ENCODE measurements at regions not wholly inside any gene's neighbourhood (a gene's known extent, or its start where the extent isn't known, plus 50 kb on each side); places are given as distances from the start of the nearest gene placed in this dataset.
"Not testable (repeated sequence)": the region's sequence is repeated elsewhere in the genome, so short reads cannot be mapped to it uniquely, and the experiment has no call there.

DNA sequence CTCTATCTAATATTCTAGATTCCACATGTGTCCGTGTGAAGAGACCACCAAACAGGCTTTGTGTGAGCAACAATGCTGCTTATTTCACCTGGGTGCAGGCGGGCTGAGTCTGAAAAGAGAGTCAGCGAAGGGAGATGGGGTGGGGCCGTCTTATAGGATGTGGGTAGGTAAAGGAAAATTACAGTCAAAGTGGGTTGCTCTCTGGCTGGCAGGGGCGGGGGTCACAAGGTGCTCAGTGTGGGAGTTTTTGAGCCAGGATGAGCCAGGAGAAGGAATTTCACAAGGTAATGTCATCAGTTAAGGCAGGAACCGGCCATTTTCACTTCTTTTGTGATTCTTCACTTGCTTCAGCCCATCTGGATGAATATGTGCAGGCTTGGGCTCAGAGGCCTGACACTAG, 779.3 kb downstream of the RNF144A start:
- WGBS (ENCODE audit: insufficient coverage, insufficient read length), result no CpG with 5 or more reads among the region's 6 CpGs
- not testable (repeated sequence) for H3K4me1 ChIP-seq (ENCODE audit: control insufficient read depth, insufficient read depth, low read length); H3K9me3 ChIP-seq (ENCODE audit: control insufficient read depth, insufficient read depth, low read length); DNase-seq (ENCODE audit: low read depth, low spot score); H3K27ac ChIP-seq (ENCODE audit: low read length); H3K27me3 ChIP-seq (ENCODE audit: control insufficient read depth, insufficient read depth, low read length); H3K36me3 ChIP-seq (ENCODE audit: control insufficient read depth, insufficient read depth, low read length); H3K4me3 ChIP-seq (ENCODE audit: low read length)

DNA sequence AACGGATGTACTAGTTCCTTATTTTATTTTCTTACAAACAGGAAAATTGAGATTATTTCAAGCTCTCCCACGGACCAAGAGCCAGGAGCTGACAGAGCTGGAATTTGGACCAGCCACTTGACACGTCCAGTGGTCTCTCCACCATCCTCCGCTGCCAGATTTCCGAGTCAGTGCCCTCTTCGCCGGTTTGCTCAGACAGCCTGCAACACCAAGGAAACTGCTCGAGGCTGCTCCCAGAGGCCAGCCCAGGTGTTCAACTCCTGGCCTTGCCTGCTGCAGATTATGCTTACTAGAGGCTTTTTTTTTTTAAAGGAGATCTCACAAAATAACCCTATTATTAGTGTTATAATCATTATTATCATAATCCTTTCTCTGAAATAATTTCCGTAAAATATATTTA, 779.8 kb downstream of the RNF144A start:
- no peaks in the 10 kb centered on the region; the same call in 1 of the 2 replicates for H3K27me3 ChIP-seq (ENCODE audit: control insufficient read depth, insufficient read depth, low read length)
- no peaks in the 10 kb centered on the region for H3K4me1 ChIP-seq (ENCODE audit: control insufficient read depth, insufficient read depth, low read length)
- H3K4me3 ChIP-seq (ENCODE audit: low read length), result no peak overlapping the region
- H3K36me3 ChIP-seq (ENCODE audit: control insufficient read depth, insufficient read depth, low read length), result no peaks in the 10 kb centered on the region
- DNase-seq (ENCODE audit: low read depth, low spot score), result no peak
- no peak overlapping the region for H3K27ac ChIP-seq (ENCODE audit: low read length)
- no CpG with 5 or more reads among the region's 9 CpGs for WGBS (ENCODE audit: insufficient coverage, insufficient read length)
- no peaks in the 10 kb centered on the region for H3K9me3 ChIP-seq (ENCODE audit: control insufficient read depth, insufficient read depth, low read length)

DNA sequence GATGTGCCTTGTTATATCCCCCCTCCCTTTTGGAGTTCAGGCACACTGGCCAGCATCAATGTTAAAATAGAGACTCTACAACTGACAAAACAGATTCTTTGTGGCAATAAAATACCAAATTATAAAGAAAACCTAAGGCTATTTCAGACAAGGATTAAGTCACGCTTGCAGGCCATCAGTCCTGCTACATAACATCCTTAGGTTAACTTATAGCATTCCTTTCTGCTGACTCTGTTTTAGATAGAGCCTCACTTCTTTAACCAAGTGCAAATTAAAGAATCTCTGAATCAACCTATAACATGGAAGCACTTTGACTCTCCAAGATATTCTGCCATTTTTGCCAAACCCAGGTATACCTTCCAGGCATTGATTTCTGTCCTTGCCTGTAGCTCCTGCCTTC, 784.6 kb downstream of the RNF144A start:
- Histone ChIP-seq H3K4me1 (ENCODE audit: control insufficient read depth, insufficient read depth, low read length) (peaks cover 1% of the 10 kb centered on the region; the same call in 1 of the 2 replicates), H3K27ac (ENCODE audit: low read length) (no peak overlapping the region)

DNA sequence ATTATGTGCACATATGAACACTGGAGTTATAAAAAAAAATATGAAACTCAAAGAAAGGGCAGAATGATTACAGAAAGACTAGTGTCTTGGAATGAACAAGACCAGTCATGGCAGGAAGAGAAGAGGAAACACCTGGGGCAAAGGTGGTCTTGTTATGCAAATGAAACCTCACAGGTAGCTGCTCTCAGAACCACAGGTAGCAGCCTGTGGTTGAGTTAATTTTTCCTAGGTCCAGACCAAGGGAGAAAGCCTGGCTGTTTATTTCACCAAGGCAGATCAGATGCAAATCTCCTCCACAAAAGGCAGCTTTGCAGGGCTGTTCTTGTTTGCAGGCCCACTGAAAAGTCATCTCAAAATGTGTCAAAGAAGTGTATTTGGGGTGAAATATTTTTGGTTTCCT, 785.8 kb downstream of the RNF144A start:
- no peaks in the 10 kb centered on the region for H3K27me3 ChIP-seq (ENCODE audit: control insufficient read depth, insufficient read depth, low read length)
- H3K4me1 ChIP-seq (ENCODE audit: control insufficient read depth, insufficient read depth, low read length), result peaks cover 1% of the 10 kb centered on the region; the same call in 1 of the 2 replicates
- no peaks in the 10 kb centered on the region for H3K9me3 ChIP-seq (ENCODE audit: control insufficient read depth, insufficient read depth, low read length)
- no peaks in the 10 kb centered on the region for H3K36me3 ChIP-seq (ENCODE audit: control insufficient read depth, insufficient read depth, low read length)
- DNase-seq (ENCODE audit: low read depth, low spot score), result peak; percentile 39
- H3K4me3 ChIP-seq (ENCODE audit: low read length), result no peak overlapping the region
- no peak overlapping the region for H3K27ac ChIP-seq (ENCODE audit: low read length)

More for the DNA sequence above, 784.6 kb downstream of the RNF144A start:
- Histone ChIP-seq H3K36me3 (ENCODE audit: control insufficient read depth, insufficient read depth, low read length) (no peaks in the 10 kb centered on the region), H3K27me3 (ENCODE audit: control insufficient read depth, insufficient read depth, low read length) (no peaks in the 10 kb centered on the region), H3K4me3 (ENCODE audit: low read length) (no peak overlapping the region), H3K9me3 (ENCODE audit: control insufficient read depth, insufficient read depth, low read length) (no peaks in the 10 kb centered on the region)
- no CpG with 5 or more reads among the region's 1 CpG for WGBS (ENCODE audit: insufficient coverage, insufficient read length)
- no peak for DNase-seq (ENCODE audit: low read depth, low spot score)

DNA sequence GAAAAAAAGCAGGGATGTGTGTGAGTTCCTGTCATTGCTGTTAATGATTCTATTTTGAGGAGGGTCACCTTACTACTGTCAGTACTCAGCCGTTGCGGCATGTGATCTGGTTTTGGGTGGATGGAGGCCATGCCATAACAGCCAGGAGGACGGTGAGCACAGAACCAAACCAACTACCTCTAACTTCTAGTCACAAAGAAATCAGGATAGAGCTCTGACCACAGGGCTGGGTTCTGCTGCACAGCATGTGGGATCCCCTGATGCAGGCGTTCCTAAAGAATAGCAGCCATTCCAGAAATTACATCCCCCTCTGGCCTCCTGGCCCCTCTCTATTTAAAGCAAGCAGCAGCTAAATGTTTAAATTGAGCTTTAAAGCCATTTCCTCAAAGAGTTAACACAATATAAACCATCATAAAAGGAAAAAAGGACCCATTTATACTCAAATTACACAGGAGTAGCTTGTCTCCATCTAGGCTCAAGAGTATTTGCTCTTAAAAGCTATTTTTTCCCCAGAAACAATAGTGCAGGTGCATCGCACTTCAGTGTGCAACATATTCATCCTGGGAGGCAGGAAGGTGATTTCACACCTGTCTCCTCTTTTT, 786.4 kb downstream of the RNF144A start:
- Histone ChIP-seq H3K27ac (ENCODE audit: low read length) (no peak overlapping the region), H3K4me3 (ENCODE audit: low read length) (no peak overlapping the region), H3K27me3 (ENCODE audit: control insufficient read depth, insufficient read depth, low read length) (no peaks in the 10 kb centered on the region), H3K9me3 (ENCODE audit: control insufficient read depth, insufficient read depth, low read length) (no peaks in the 10 kb centered on the region), H3K4me1 (ENCODE audit: control insufficient read depth, insufficient read depth, low read length) (peaks cover 1% of the 10 kb centered on the region; the same call in 1 of the 2 replicates), H3K36me3 (ENCODE audit: control insufficient read depth, insufficient read depth, low read length) (no peaks in the 10 kb centered on the region)
- no CpG with 5 or more reads among the region's 5 CpGs for WGBS (ENCODE audit: insufficient coverage, insufficient read length)
- DNase-seq (ENCODE audit: low read depth, low spot score), result peak; percentile 71

DNA sequence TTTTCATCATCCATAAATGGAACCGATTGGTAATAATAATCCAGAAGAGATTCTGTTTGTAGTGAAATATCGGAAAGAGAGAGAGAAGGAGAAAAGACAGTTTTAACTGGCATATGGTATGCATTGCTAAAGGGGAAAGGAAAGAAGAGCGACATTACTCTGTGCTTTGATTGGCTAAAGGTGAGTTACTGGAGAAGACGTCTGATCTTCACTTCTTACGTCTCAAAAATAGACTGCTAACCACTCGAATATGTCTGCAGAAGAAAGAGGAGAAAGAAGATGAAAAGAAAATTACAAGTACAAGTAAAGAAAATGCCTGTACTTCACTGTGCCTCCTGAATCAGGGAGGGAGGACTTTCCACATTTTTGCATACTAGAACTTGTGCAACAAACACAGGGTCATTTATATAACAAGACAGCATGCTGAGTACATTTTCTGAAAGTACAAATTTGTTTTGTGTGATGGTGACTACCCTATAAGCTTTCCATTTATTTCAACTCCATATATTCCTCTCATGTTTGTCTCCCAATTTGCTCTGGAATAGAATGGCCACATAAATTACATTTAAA, 787.2 kb downstream of the RNF144A start:
- Histone ChIP-seq H3K4me3 (ENCODE audit: low read length) (no peak overlapping the region), H3K27ac (ENCODE audit: low read length) (no peak overlapping the region), H3K9me3 (ENCODE audit: control insufficient read depth, insufficient read depth, low read length) (no peaks in the 10 kb centered on the region), H3K27me3 (ENCODE audit: control insufficient read depth, insufficient read depth, low read length) (no peaks in the 10 kb centered on the region), H3K4me1 (ENCODE audit: control insufficient read depth, insufficient read depth, low read length) (peaks cover 1% of the 10 kb centered on the region; the same call in 1 of the 2 replicates), H3K36me3 (ENCODE audit: control insufficient read depth, insufficient read depth, low read length) (no peaks in the 10 kb centered on the region)
- DNase-seq (ENCODE audit: low read depth, low spot score), result no peak
- no CpG with 5 or more reads among the region's 6 CpGs for WGBS (ENCODE audit: insufficient coverage, insufficient read length)

DNA sequence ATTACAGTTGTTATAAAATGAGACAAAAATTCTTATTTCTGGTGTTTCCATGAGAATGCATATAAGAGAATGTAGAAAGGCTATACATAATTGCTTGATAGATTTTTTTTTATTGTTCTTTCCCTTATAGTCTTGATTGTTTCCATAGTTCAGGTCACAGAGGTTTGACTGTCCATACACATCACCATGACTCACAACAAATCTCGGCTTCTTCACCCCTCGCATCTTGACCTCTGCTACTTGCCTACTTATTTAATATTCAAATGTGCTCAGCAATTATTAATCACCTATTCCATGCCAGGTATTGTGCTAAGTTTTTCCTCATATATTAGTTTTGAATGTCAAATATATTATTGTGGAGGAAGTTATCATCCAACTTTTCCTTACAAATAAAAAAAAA, 789.6 kb downstream of the RNF144A start:
- no CpG with 5 or more reads among the region's 2 CpGs for WGBS (ENCODE audit: insufficient coverage, insufficient read length)

DNA sequence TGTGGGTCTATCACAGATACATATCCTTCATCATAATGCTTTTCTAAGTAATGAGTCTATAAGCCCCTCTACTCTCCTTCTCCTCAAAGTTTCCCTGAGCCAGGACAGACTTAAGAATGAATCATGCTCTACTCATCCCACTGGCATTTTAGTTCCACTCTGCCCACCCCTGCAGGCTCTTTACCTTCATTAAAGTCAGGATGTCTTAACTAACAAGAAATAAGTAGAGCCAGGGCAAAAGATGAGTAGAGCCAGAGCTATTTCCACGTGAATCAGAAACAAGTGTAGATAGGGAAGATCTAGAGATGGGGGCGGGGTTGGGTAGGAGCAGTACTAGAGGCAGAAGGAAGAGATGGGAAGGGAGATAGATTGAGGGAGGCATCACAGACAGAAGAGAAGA, 790.5 kb downstream of the RNF144A start:
- Histone ChIP-seq H3K27me3 (ENCODE audit: control insufficient read depth, insufficient read depth, low read length) (no peaks in the 10 kb centered on the region), H3K27ac (ENCODE audit: low read length) (no peak overlapping the region), H3K4me3 (ENCODE audit: low read length) (no peak overlapping the region), H3K9me3 (ENCODE audit: control insufficient read depth, insufficient read depth, low read length) (no peaks in the 10 kb centered on the region), H3K36me3 (ENCODE audit: control insufficient read depth, insufficient read depth, low read length) (no peaks in the 10 kb centered on the region), H3K4me1 (ENCODE audit: control insufficient read depth, insufficient read depth, low read length) (peaks cover 1% of the 10 kb centered on the region; the same call in 1 of the 2 replicates)
- WGBS (ENCODE audit: insufficient coverage, insufficient read length), result no CpG with 5 or more reads among the region's 2 CpGs
- DNase-seq (ENCODE audit: low read depth, low spot score), result no peak

More for the DNA sequence above, 789.6 kb downstream of the RNF144A start:
- Histone ChIP-seq H3K9me3 (ENCODE audit: control insufficient read depth, insufficient read depth, low read length) (no peaks in the 10 kb centered on the region), H3K36me3 (ENCODE audit: control insufficient read depth, insufficient read depth, low read length) (no peaks in the 10 kb centered on the region), H3K4me3 (ENCODE audit: low read length) (no peak overlapping the region), H3K27me3 (ENCODE audit: control insufficient read depth, insufficient read depth, low read length) (no peaks in the 10 kb centered on the region), H3K4me1 (ENCODE audit: control insufficient read depth, insufficient read depth, low read length) (peaks cover 1% of the 10 kb centered on the region; the same call in 1 of the 2 replicates), H3K27ac (ENCODE audit: low read length) (no peak overlapping the region)
- DNase-seq (ENCODE audit: low read depth, low spot score), result no peak

DNA sequence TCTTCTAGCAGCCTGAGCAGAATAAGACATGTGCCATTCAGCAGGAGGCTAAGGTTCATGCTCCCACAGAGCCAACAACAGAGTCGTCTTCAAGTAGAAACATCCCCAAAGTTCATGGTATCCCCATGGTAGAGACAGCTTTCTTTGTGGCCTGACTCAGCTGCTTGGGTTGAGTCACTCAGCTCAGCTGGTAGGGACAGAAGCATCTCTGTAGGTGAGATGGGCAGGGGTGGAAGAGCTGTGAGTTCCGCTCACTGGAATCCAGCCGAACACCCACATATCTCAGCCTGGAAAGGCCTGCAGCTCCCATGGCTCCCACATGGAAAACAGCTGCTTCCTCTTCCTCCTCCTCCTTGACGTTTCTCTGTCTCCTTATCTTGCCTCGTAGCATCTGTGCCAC, 792.7 kb downstream of the RNF144A start:
- H3K4me3 ChIP-seq (ENCODE audit: low read length), result no peak overlapping the region
- no peaks in the 10 kb centered on the region for H3K4me1 ChIP-seq (ENCODE audit: control insufficient read depth, insufficient read depth, low read length)
- no CpG with 5 or more reads among the region's 5 CpGs for WGBS (ENCODE audit: insufficient coverage, insufficient read length)
- no peak overlapping the region for H3K27ac ChIP-seq (ENCODE audit: low read length)
- H3K27me3 ChIP-seq (ENCODE audit: control insufficient read depth, insufficient read depth, low read length), result no peaks in the 10 kb centered on the region
- no peaks in the 10 kb centered on the region for H3K36me3 ChIP-seq (ENCODE audit: control insufficient read depth, insufficient read depth, low read length)
- DNase-seq (ENCODE audit: low read depth, low spot score), result no peak
- no peaks in the 10 kb centered on the region for H3K9me3 ChIP-seq (ENCODE audit: control insufficient read depth, insufficient read depth, low read length)

DNA sequence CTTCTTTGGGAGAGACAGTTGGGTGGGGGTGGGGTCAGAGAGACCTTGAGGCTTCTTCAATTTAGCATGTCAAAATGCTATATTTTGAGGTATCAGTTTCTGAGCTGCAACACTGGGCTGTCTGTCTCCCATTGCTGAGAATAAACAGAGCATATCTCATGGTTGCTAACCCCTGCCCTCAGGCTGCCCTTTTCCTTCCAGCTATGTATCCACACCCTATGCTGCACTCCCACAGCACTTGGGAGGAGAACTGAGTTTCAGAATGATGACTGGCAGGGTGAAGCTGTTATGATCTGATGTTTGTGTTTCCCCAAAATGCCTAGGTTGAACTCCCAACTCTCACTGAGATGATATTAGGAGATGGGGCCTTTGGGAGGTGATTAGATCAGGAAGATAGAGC, 794.0 kb downstream of the RNF144A start:
- no peaks in the 10 kb centered on the region for H3K27me3 ChIP-seq (ENCODE audit: control insufficient read depth, insufficient read depth, low read length)
- H3K36me3 ChIP-seq (ENCODE audit: control insufficient read depth, insufficient read depth, low read length), result no peaks in the 10 kb centered on the region
- DNase-seq (ENCODE audit: low read depth, low spot score), result no peak
- H3K4me1 ChIP-seq (ENCODE audit: control insufficient read depth, insufficient read depth, low read length), result no peaks in the 10 kb centered on the region
- H3K27ac ChIP-seq (ENCODE audit: low read length), result no peak overlapping the region
- no peak overlapping the region for H3K4me3 ChIP-seq (ENCODE audit: low read length)
- no peaks in the 10 kb centered on the region for H3K9me3 ChIP-seq (ENCODE audit: control insufficient read depth, insufficient read depth, low read length)

DNA sequence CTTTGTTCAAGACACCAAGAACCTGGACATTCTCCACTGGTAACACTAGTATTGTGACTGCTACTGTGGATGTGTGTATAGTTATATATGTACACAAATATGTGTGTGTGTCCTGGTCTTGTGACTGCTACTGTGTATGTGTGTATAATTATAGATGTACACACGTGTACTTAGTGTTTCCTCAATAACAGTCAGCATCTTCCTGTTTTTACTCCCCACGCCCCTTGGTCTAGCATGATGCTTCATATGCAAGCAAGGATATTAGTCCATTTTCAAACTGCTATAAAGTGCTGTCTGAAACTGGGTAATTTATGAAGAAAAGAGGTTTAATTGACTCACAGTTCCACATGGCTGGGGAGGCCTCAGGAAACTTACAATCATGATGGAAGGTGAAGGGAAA, 802.7 kb downstream of the RNF144A start:
- H3K4me3 ChIP-seq (ENCODE audit: low read length), result no peak overlapping the region
- WGBS (ENCODE audit: insufficient coverage, insufficient read length), result no CpG with 5 or more reads among the region's 2 CpGs
- no peak overlapping the region for H3K27ac ChIP-seq (ENCODE audit: low read length)
- DNase-seq (ENCODE audit: low read depth, low spot score), result no peak
- no peaks in the 10 kb centered on the region for H3K27me3 ChIP-seq (ENCODE audit: control insufficient read depth, insufficient read depth, low read length)
- no peaks in the 10 kb centered on the region for H3K9me3 ChIP-seq (ENCODE audit: control insufficient read depth, insufficient read depth, low read length)
- H3K4me1 ChIP-seq (ENCODE audit: control insufficient read depth, insufficient read depth, low read length), result no peaks in the 10 kb centered on the region
- H3K36me3 ChIP-seq (ENCODE audit: control insufficient read depth, insufficient read depth, low read length), result no peaks in the 10 kb centered on the region

Measured in iPS DF 6.9 (cell line).